Neural progenitor cell (in vitro differentiated cells): ENCODE measurements at regions not wholly inside any gene's neighbourhood (a gene's known extent, or its start where the extent isn't known, plus 50 kb on each side); places are given as distances from the start of the nearest gene placed in this dataset.
A peak's percentile ranks its signal among the peaks of the same experiment; 100 is the strongest.

Experiments used
- DNase-seq: peaks from one replicate; pipeline ENCODE4 v3.0.0-alpha.2; 2016; ENCODE audit warnings: low spot score
- H2AFZ ChIP-seq: fragments of 200-600 bp; sonication (generic); replicated peaks from 2 replicates; pipeline ENCODE4 v1.6.1; 2016; ENCODE audit warnings: antibody characterized with exemption
- H3F3A ChIP-seq: fragments of 200-600 bp; sonication (generic); 2 replicates; pipeline ENCODE4 v1.6.1; 2016; ENCODE audit warnings: antibody characterized with exemption, low read depth
- H3K27ac ChIP-seq: fragments of 200-600 bp; sonication (generic); 2 replicates; pipeline ENCODE4 v1.5.1; 2016; ENCODE audit warnings: mild to moderate bottlenecking
- H3K27me3 ChIP-seq: fragments of 200-600 bp; sonication (generic); 2 replicates; pipeline ENCODE4 v1.6.1; 2016; ENCODE audit warnings: mild to moderate bottlenecking, moderate library complexity
- H3K36me3 ChIP-seq: fragments of 200-600 bp; sonication (generic); 2 replicates; pipeline ENCODE4 v1.5.1; 2016
- H3K4me1 ChIP-seq: fragments of 200-600 bp; sonication (generic); 2 replicates; pipeline ENCODE4 v1.6.1; 2016; ENCODE audit warnings: mixed run types
- H3K4me2 ChIP-seq: fragments of 200-600 bp; sonication (generic); 2 replicates; pipeline ENCODE4 v1.6.1; 2016
- H3K4me3 ChIP-seq: fragments of 200-600 bp; sonication (generic); 2 replicates; pipeline ENCODE4 v1.5.1; 2016
- H3K79me2 ChIP-seq: fragments of 200-600 bp; sonication (generic); 2 replicates; pipeline ENCODE4 v1.6.1; 2016; ENCODE audit warnings: low read depth
- H3K9ac ChIP-seq: fragments of 200-600 bp; sonication (generic); 2 replicates; pipeline ENCODE4 v1.6.1; 2016
- H3K9me3 ChIP-seq: fragments of 200-600 bp; sonication (generic); 2 replicates; pipeline ENCODE4 v1.5.1; 2016; ENCODE audit warnings: low read depth
- H4K20me1 ChIP-seq: fragments of 200-600 bp; sonication (generic); 2 replicates; pipeline ENCODE4 v1.6.1; 2016; ENCODE audit warnings: low read depth
- H3K27ac Mint-ChIP-seq: 3 replicates; pipeline ENCODE4 v1.8.0; 2021; ENCODE audit warnings: mixed read lengths
- H3K27me3 Mint-ChIP-seq: 2 replicates; pipeline ENCODE4 v1.8.0; 2022; ENCODE audit warnings: low read depth, mild to moderate bottlenecking, inconsistent platforms, moderate library complexity, mixed read lengths; ENCODE audit not compliant: insufficient read depth
- H3K36me3 Mint-ChIP-seq: 3 replicates; pipeline ENCODE4 v1.8.0; 2021; ENCODE audit warnings: mixed read lengths
- H3K4me1 Mint-ChIP-seq: 3 replicates; pipeline ENCODE4 v1.8.0; 2021; ENCODE audit warnings: mixed read lengths
- H3K4me3 Mint-ChIP-seq: 3 replicates; pipeline ENCODE4 v1.8.0; 2021; ENCODE audit warnings: mild to moderate bottlenecking, moderate library complexity, mixed read lengths
- H3K9me3 Mint-ChIP-seq: 3 replicates; pipeline ENCODE4 v1.8.0; 2020; ENCODE audit warnings: mixed read lengths
- EZH2 ChIP-seq: fragments of 200-600 bp; sonication (generic); IDR thresholded peaks from 2 replicates; pipeline ENCODE4 v1.6.1; 2017; ENCODE audit warnings: antibody characterized with exemption, mild to moderate bottlenecking, moderate library complexity
- EZH2phosphoT487 ChIP-seq: fragments of 200-600 bp; sonication (generic); IDR thresholded peaks from 2 replicates; pipeline ENCODE4 v1.6.1; 2017; ENCODE audit warnings: antibody characterized with exemption
- TF ChIP-seq, protein P1 (sequence below): fragments of 200-600 bp; sonication (generic); IDR thresholded peaks from 2 replicates; pipeline ENCODE4 v1.5.1; 2017; ENCODE audit warnings: antibody characterized with exemption, mild to moderate bottlenecking

DNA sequence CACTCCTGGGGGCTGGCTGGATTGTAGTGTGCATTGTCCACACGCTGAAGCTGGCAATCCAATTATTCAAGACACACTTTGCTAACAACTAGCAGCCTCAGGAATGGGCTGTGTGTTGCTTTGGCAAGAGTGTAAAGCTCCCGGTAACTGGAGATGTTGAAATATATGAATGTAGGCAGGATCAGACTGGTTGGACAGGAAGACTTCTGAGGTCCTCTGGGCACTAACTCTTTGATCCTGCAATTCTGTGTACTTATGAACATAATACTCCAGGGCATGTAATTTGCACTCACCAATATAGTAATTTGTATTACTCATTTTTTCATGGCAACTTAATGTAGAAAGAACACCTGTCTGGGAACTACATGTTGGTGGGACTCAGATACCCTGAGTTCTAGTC, 106.7 kb upstream of the SLC28A3 start:
- TF ChIP-seq EZH2phosphoT487 (no peak), EZH2 (no peak)
- TF ChIP-seq, protein P1, sequence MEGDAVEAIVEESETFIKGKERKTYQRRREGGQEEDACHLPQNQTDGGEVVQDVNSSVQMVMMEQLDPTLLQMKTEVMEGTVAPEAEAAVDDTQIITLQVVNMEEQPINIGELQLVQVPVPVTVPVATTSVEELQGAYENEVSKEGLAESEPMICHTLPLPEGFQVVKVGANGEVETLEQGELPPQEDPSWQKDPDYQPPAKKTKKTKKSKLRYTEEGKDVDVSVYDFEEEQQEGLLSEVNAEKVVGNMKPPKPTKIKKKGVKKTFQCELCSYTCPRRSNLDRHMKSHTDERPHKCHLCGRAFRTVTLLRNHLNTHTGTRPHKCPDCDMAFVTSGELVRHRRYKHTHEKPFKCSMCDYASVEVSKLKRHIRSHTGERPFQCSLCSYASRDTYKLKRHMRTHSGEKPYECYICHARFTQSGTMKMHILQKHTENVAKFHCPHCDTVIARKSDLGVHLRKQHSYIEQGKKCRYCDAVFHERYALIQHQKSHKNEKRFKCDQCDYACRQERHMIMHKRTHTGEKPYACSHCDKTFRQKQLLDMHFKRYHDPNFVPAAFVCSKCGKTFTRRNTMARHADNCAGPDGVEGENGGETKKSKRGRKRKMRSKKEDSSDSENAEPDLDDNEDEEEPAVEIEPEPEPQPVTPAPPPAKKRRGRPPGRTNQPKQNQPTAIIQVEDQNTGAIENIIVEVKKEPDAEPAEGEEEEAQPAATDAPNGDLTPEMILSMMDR = no peak
- peaks cover 12% of the 10 kb centered on the region for H3K4me1 Mint-ChIP-seq
- H3K4me3 Mint-ChIP-seq = no peak overlapping the region
- H3K4me3 ChIP-seq = no peak overlapping the region
- H3K27me3 ChIP-seq = no peaks in the 10 kb centered on the region
- no peaks in the 10 kb centered on the region for H3K36me3 Mint-ChIP-seq
- H2AFZ ChIP-seq = no peak overlapping the region
- H3K9me3 Mint-ChIP-seq = no peaks in the 10 kb centered on the region
- no peaks in the 10 kb centered on the region for H3K79me2 ChIP-seq
- H3K27ac Mint-ChIP-seq = no peak overlapping the region
- no peaks in the 10 kb centered on the region for H3K36me3 ChIP-seq
- no peak overlapping the region for H3K27ac ChIP-seq
- H3F3A ChIP-seq = no peaks in the 10 kb centered on the region
- no peak for DNase-seq
- peaks cover 4% of the 10 kb centered on the region for H3K27me3 Mint-ChIP-seq
- no peaks in the 10 kb centered on the region for H3K4me1 ChIP-seq
- H3K9me3 ChIP-seq = no peaks in the 10 kb centered on the region
- no peak overlapping the region for H3K4me2 ChIP-seq
- no peak overlapping the region for H3K9ac ChIP-seq
- no peaks in the 10 kb centered on the region for H4K20me1 ChIP-seq

- H3K4me3 Mint-ChIP-seq = no peak overlapping the region
- no peaks in the 10 kb centered on the region for H3K9me3 Mint-ChIP-seq
- TF ChIP-seq, protein P1 = no peak
- TF ChIP-seq EZH2phosphoT487 = no peak
- TF ChIP-seq EZH2 = no peak
- H4K20me1 ChIP-seq = no peaks in the 10 kb centered on the region
- H3K9me3 ChIP-seq = no peaks in the 10 kb centered on the region
- no peaks in the 10 kb centered on the region for H3K36me3 Mint-ChIP-seq
- H3K36me3 ChIP-seq = no peaks in the 10 kb centered on the region
- H2AFZ ChIP-seq = no peak overlapping the region
- no peaks in the 10 kb centered on the region for H3K4me1 ChIP-seq
- H3F3A ChIP-seq = no peaks in the 10 kb centered on the region
- H3K9ac ChIP-seq = no peak overlapping the region
- H3K27me3 ChIP-seq = no peaks in the 10 kb centered on the region
- H3K4me1 Mint-ChIP-seq = peaks cover 8% of the 10 kb centered on the region
- peaks cover 4% of the 10 kb centered on the region for H3K27me3 Mint-ChIP-seq
- no peak overlapping the region for H3K4me3 ChIP-seq
- H3K79me2 ChIP-seq = no peaks in the 10 kb centered on the region
- no peak for DNase-seq
- H3K4me2 ChIP-seq = no peak overlapping the region
- no peak overlapping the region for H3K27ac ChIP-seq
- H3K27ac Mint-ChIP-seq = no peak overlapping the region
Observed at GRCh38 chr9:84450029-84450428, 109.5 kb upstream of the SLC28A3 start.

GRCh38 chr9:84456527-84456926, 116.0 kb upstream of the SLC28A3 start:
- Histone ChIP-seq H3F3A (no peaks in the 10 kb centered on the region), H3K4me2 (no peak overlapping the region), H3K79me2 (no peaks in the 10 kb centered on the region), H4K20me1 (no peaks in the 10 kb centered on the region), H3K36me3 (no peaks in the 10 kb centered on the region), H3K4me1 (no peaks in the 10 kb centered on the region), H2AFZ (peak overlapping the region; percentile 10), H3K4me3 (no peak overlapping the region), H3K27ac (no peak overlapping the region), H3K27me3 (no peaks in the 10 kb centered on the region), H3K9ac (no peak overlapping the region), H3K9me3 (no peaks in the 10 kb centered on the region)
- H3K4me3 Mint-ChIP-seq = no peak overlapping the region
- peaks cover 4% of the 10 kb centered on the region for H3K4me1 Mint-ChIP-seq
- no peaks in the 10 kb centered on the region for H3K36me3 Mint-ChIP-seq
- peaks cover 16% of the 10 kb centered on the region for H3K9me3 Mint-ChIP-seq
- DNase-seq = no peak
- TF ChIP-seq EZH2 (no peak), EZH2phosphoT487 (no peak)
- TF ChIP-seq, protein P1 = no peak
- no peak overlapping the region for H3K27ac Mint-ChIP-seq
- no peaks in the 10 kb centered on the region for H3K27me3 Mint-ChIP-seq
